ENCODE measurements at regions not wholly inside any gene's neighbourhood (a gene's known extent, or its start where the extent isn't known, plus 50 kb on each side); places are given as distances from the start of the nearest gene placed in this dataset.

DNA sequence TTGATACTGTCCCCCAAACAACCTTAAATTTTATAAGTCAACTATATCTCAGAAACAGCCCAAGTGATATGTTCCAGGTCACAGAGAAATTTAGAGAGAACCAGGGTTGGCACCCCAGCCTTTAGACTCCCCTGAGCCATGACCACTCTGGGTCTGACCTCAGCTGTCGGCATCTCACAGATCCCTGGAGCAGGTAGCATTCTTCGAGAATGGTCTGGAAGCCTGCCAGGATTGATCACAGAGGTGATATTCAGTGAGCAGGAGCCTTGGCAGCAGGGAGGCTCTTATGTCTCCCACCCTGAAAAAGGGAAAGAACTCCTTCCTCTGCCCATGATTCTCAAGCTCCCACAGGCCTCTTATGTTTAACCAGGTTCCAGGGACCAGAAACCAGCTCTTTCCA, 58.2 kb downstream of the PLK2 start:
- no peak for TF ChIP-seq CTCF (IDR thresholded peaks at IDR 0.05)
- TF ChIP-seq POLR2A (IDR thresholded peaks at IDR 0.05): no peak
